HG03066 (cell line): ENCODE measurements at regions not wholly inside any gene's neighbourhood (a gene's known extent, or its start where the extent isn't known, plus 50 kb on each side); places are given as distances from the start of the nearest gene placed in this dataset.

Source experiments
- ATAC-seq: cut with Tn5 transposase; IDR thresholded peaks from one replicate; pipeline ENCODE4 v1.9.1; 2021; ENCODE audit warnings: low read depth; ENCODE audit not compliant: unreplicated experiment

DNA sequence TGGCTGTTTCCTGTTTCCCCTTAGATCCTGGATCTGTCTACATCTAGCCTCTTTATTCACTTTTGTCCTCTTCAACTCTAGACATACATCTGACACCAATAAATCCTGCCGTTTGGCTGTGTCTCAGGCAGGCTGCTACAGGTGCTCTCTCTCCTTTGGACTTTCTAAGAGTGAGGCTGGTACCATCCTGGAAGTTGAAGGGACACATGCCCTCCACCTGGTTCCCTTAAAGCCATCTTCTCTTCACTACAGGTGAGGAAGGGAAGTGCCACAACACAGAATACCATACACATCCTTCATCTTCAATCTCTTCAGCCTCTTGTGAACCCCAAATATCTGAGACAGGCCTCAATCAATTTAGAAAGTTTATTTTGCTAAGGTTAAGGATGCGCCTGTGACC, 137.9 kb downstream of the BACH1 start:
- ATAC-seq, result no peak

DNA sequence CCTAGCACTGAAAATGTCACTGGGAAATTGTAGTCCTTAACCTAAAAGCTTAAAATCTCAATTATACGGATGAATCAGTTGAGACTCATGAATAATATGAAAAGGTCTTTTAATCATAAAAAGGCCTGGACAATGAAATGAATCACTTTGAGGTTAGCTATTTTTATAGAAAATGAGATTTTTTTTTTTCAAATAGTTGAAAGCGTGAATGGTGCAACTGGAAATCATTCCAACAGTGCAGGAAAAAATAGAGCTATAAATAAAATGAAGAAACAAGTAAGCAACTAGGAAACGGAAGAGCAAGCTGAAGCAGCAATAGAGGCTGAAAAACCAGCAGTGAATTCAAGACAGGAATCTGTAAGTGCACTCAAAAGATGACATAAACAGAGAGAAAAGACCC, 142.9 kb downstream of the BACH1 start:
- no peak for ATAC-seq

DNA sequence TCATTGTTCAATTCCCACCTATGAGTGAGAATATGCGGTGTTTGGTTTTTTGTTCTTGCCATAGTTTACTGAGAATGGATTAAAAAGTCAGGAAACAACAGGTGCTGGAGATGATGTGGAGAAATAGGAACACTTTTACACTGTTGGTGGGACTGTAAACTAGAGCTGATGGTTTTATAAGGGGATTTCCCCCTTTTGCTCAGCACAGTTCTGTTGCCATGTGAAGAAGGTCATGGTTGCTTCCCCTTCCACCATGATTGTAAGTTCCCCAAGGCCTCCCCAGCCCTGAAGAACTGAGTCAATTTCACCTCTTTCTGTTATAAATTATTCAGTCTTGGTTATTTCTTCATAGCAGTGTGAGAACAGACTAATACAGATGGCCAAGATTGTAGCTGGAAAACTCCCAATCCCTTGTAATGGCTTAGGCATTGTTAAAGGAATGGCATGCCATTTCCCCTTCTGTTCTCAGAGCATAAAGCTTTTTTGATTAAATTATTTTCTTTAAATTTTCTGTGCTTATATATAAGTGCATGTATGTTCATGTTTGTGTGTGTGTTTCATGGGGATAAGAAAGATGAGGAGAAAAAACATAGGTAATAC, 144.8 kb downstream of the BACH1 start:
- no peak for ATAC-seq

DNA sequence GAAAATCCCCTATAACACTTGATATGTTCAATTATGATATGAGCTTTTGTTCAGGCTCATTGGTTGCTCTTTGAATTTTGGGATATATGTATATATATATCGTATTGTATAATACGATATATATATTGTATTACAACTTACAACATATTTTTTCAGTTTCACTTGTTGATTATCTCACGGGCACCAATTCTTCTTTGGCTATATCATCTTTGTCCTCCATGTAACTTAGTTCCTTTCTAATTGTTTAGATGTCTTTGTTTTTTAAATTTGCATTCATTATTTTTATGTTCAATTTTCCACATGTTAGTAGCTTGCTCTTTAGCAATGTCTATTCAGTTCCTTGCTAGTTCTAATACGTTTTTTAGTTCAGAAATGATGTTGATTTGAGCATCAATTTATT, 150.0 kb downstream of the BACH1 start:
- no peak for ATAC-seq

DNA sequence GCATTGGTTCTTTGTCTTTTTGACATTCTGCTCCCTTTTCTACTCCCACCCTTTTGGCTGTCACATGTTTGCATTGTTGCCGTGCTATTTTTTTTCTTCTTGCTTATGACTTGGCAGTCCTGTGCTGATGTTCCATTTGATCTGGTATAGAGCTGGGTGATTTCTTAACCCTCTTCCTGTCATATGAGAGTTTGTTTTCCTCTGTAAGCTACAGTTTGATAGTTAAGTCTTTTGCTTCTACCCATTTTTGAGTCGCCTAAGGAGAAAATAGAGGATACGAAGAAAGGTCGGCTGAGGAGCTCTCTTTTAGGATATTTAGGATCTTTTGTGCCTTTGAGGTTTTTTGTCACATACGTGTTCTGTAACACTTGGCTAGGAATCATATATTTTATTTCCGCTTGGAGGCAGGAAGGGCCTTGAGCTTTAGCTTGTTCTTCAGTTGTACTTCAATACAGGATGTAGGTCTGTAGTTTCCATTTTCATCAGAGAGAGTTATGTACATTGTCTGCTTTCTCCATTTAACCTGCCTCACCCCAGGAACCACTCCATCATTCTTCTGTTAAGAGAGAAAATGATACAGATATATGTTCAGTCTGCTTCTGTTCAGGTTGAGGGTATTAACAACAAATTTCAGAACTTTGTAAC, 150.7 kb downstream of the BACH1 start:
- ATAC-seq, result no peak

DNA sequence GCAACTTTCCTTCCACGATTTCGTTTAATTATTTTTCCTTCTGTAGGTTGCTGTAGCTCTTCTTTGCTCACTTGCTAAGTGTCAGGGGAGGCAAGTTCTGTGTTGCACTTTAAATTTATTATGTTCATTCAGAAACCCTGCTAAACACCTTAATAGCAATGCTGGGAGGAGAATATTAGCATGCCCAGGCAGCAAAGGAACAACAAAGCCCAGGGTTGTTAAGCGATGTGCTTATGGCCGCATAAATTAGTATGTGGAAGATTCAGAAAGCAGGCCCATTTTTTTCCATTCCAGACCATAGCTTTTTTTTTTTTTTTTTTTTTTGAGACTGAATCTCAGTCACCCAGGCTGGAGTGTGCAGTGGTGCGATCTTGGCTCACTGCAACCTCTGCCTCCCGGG, 151.3 kb downstream of the BACH1 start:
- no peak for ATAC-seq

DNA sequence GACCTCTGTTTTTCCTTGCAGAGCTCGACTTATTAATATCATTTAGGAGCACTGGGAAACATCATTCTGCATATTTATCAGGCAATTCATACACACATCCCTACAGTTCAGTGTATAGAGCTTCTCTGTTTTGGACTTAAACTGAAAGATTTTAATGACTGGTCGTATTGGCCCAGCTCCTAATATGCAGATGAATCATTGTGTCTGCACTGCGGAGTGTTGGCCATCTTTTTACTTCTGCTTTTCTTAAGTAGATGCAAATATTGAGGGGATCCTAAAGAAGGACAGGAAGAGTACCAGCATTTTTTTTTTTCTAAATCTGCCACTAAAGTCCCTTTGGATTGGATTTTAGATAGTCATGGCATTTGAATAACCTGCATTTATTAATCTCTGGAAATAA, 154.8 kb downstream of the BACH1 start:
- ATAC-seq, result no peak

DNA sequence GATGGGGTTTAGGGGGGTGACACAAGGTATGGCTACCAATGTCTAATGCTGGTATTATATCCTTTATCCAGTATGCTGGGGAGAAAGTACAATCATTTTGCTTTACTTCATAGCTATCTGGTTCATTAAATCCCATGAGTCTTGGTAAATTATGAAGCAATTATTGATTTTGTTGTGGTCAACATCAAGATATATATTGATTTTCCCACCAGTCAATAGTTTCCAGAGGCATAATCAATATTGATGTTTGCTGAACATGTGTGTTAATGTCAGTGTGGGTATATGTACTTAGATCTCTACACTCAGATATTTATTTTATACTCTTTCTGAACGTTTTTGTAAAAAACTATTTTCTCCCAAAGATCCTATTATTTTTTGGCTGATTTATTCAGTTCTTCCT, 155.5 kb downstream of the BACH1 start:
- no peak for ATAC-seq

DNA sequence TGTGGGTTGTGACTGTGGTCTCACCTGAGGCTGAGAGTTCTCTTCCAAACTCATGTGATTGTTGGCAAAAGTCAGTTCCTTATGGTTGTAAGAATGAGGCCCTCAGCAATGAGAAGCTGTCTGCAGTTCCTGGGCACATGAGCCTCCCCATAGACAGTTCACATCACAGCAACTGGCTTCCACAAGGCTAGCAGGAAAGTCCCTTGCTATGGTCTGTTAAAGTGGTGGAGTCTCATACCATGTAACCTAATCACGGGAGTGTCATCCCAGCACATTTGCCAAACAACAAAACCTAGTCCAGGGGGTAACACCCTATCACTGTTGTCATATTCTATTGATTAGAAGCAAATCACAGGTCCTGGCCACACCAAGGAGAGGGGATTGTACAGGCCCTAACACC, 163.8 kb downstream of the BACH1 start:
- no peak for ATAC-seq

DNA sequence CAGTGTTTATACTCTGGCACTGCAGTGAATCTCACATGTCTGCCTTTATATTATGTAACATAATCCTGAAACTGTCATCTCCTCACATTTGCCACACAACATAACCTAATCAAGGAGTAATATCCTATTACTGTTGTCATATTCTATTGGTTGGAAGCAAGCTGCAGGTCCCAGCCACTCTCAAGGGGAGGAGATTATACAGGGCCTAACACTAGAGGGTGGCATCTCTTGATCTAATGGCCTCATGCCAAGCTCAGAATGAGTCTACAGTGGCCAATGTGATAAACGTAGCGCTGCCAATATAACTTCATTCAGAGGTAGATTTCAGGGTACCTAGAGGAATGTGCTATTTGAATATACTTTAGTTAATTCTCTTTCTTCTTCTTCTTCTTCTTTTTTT, 166.8 kb downstream of the BACH1 start:
- no peak for ATAC-seq

DNA sequence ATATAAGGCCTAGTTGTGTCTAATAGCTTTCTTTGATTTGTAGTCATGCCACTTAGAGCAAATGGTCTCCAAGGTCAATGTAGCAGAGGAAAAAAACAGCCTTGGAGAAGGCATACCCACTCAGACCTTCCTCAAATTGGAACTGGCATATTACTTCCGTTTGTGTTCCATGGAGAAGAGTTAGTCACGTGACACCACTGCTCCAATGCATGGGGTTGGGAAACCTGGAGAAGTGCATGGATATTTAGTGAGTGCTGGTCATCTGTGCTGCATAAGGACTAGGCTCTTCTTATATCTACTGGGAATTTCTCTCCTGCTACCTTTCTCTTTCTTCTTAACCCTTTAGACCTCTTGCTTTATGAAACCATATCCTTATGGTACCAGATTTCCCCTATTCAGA, 167.8 kb downstream of the BACH1 start:
- no peak for ATAC-seq

DNA sequence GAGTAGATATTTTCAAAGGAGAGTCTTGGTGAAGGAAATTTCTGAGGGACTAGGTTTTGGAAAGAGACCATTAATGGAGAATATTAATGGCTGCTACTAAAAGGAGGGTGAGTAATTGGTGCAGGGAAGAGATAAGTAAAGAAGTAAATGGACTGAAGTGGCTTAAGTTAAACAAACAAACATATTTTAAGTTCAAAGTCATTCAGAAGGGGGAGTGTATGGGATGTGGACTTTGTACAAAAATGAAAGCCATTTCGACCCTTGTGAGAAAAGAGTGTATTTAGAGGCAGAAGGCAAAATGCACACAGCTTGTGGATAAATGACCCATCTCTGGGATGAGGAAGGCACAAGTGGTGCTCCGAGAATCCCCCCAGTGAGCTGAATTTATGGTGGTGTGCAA, 171.7 kb downstream of the BACH1 start:
- no peak for ATAC-seq

DNA sequence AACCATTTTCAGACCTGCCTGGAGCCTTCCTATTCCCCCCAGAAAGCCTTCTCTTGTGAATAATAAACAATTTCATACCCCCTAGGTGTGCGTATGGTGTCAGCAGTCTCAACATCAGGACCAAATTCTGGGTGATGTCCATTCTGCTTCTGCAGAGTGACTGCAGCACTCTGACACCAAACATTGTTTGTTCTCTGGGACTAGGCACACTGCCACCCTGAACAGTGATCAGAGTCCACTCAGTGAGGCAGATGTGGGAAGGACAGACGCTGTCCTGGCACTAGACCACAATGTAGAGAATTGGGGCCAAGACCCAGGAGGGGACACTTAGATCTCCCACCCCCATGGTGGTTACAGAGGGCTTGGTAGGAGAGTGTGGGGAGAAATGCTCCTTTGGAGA, 175.1 kb downstream of the BACH1 start:
- ATAC-seq, result no peak

DNA sequence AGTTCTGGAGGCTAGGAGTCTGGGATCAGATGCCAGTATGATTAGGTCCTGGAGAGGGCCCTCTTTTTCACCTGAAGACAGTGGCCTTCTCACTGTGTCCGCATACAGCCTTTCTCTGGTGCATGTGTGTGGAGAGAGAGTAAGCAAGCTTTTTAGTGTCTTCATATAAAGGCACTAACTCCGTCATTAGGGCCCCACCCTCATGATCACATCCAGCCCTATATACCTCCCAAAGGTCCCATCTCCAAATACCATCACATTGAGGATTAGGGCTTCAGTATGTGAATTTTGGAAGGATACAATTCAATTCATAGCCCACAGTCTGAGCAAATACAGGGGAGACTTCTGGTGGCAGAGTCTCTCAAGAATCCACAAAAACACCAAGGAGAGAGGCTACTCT, 176.6 kb downstream of the BACH1 start:
- no peak for ATAC-seq

DNA sequence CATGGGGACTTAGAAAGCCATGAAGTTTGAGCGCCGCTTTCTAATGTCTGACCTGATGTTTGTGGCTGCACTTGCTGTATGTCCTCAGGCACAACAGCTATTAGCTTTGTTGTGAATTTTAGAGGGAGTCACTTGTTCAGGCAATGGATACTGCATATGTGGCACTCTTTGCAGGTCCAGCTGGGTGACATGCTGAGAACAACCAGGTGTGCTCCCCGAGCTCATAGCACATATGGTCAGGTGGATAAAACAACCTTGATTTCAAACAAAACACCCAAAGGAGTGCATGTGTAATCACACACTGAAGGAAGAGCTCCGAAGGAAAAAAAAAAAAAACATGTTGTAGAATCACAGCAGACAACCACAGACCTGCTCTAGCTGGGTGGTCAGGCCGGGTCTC, 178.6 kb downstream of the BACH1 start:
- ATAC-seq, result no peak

DNA sequence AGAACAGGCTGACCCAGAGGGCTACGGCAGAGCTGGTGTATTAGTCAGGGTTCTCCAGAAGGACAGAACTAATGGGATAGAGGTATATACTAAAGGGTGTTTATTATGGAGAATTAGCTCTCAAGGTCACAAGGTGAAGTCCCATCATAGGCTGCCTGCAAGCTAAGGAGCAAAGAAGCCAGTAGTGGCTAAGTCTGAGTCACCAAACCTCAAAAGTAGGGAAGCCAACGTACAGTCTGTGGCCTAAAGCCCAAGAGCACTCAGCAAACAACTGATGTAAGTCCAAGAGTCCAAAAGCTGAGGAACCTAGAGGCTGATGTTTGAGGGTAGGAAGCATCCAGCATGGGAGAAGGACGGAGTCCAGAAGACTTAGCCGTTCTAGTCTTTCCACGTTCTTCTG, 179.2 kb downstream of the BACH1 start:
- ATAC-seq, result no peak

DNA sequence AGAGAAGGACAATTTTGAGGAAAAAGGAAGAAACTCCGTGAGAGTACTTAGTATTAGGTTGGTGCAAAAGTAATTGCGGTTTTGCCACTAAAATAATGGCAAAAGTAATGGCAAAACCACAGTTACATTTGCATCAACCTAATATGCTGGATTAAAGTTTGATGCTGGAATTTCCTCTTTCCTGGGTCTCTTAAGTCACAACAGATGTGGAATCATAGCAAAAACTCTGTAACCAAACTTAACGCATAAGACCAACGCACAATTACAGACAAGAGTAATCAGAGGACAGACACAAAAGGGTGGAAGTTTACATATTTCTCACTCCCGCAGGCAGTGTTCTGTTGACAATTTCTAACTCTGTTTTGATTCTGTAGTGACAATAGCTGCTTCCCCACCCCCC, 182.4 kb downstream of the BACH1 start:
- no peak for ATAC-seq

DNA sequence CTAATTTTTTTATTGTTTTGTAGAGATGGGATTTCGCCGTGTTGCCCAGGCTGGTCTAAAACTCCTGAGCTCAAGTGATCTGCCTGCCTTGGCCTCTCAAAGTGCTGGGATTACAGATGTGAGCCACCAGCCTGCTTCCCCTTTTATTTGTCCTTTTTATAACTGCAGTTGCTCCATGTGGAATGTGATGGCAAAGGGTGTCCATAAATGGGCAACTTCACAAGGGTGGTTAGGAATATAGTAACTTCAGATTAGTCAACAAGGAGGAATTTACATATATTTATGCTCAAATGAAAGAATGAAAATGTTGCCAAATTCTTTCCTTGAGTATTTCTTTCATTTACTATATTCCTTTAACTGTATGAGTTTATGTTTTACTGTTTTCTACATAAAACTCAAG, 182.9 kb downstream of the BACH1 start:
- no peak for ATAC-seq

DNA sequence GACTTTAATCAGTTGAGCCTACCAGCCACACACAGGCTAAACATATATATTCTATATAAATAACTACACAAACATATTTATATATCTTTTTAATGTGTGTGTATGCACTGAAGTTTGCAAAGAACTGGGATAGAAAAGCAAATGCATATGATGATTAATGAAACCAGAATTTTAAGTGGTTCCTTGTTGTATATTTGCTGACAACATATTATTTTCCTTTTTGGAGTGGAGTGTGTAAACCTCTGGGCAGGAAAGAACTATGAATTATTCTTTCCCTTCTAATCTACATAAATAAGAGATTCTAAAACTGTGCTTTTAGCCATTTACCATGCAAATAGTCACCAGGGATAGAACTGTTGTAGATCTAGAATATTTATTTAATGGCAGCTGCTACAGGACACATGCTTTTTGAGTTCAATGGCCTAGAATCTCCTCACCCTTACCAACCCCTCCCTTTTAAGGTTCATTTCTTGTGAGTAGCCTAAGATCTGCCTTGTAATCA, 187.6 kb downstream of the BACH1 start:
- ATAC-seq, result no peak
